HEK293 (cell line): ENCODE measurements at regions not wholly inside any gene's neighbourhood (a gene's known extent, or its start where the extent isn't known, plus 50 kb on each side); places are given as distances from the start of the nearest gene placed in this dataset.
"Not testable (repeated sequence)": the region's sequence is repeated elsewhere in the genome, so short reads cannot be mapped to it uniquely, and the experiment has no call there.

Experiments
- MEIS1 ChIP-seq: sonication (generic); formaldehyde crosslinking; IDR thresholded peaks from 2 replicates; pipeline ENCODE4 v1.8.1; 2022; ENCODE audit warnings: missing genetic modification reagents, mild to moderate bottlenecking, borderline replicate concordance
- SCRT2 ChIP-seq: fragments of 450-650 bp; formaldehyde crosslinking; IDR thresholded peaks from 2 replicates; pipeline ENCODE4 v1.5.1; 2016; ENCODE audit warnings: missing biosample characterization, missing genetic modification characterization
- TCF7L2 ChIP-seq: IDR thresholded peaks from 2 replicates; pipeline ENCODE4 v1.6.1; 2011; ENCODE audit warnings: low read depth, mild to moderate bottlenecking, inconsistent platforms, low read length, moderate library complexity, borderline replicate concordance
- TRIM28 ChIP-seq: IDR thresholded peaks from 2 replicates; pipeline ENCODE4 v1.6.1; 2011; ENCODE audit warnings: low read length, control low read depth, borderline replicate concordance
- ZNF10 ChIP-seq: fragments of 450-650 bp; formaldehyde crosslinking; IDR thresholded peaks from 2 replicates; pipeline ENCODE4 v1.5.1; 2017; ENCODE audit warnings: missing biosample characterization, missing genetic modification characterization
- ZNF133 ChIP-seq: fragments of 450-650 bp; formaldehyde crosslinking; IDR thresholded peaks from 2 replicates; pipeline ENCODE4 v1.5.1; 2016; ENCODE audit warnings: missing biosample characterization, missing genetic modification characterization
- ZNF157 ChIP-seq: fragments of 450-650 bp; formaldehyde crosslinking; IDR thresholded peaks from 2 replicates; pipeline ENCODE4 v1.5.1; 2016; ENCODE audit warnings: missing biosample characterization, missing genetic modification characterization
- ZNF239 ChIP-seq: fragments of 450-650 bp; formaldehyde crosslinking; IDR thresholded peaks from 2 replicates; pipeline ENCODE4 v1.5.1; 2016; ENCODE audit warnings: missing biosample characterization, missing genetic modification characterization
- ZNF24 ChIP-seq: fragments of 450-650 bp; formaldehyde crosslinking; IDR thresholded peaks from 2 replicates; pipeline ENCODE4 v1.5.1; 2016; ENCODE audit warnings: missing biosample characterization, missing genetic modification characterization
- ZNF560 ChIP-seq: fragments of 450-650 bp; formaldehyde crosslinking; IDR thresholded peaks from 2 replicates; pipeline ENCODE4 v1.5.1; 2017; ENCODE audit warnings: missing biosample characterization, missing genetic modification characterization, borderline replicate concordance
- TF ChIP-seq, protein P1 (sequence below): fragments of 450-650 bp; formaldehyde crosslinking; IDR thresholded peaks from 2 replicates; pipeline ENCODE4 v1.5.1; 2016; ENCODE audit warnings: missing biosample characterization, missing genetic modification characterization
- TF ChIP-seq, protein P2 (sequence below): IDR thresholded peaks from 2 replicates; pipeline ENCODE4 v1.6.1; 2011; ENCODE audit warnings: mild to moderate bottlenecking, low read depth, low read length, borderline replicate concordance
- TF ChIP-seq, protein P3 (sequence below): fragments of 450-650 bp; formaldehyde crosslinking; IDR thresholded peaks from 2 replicates; pipeline ENCODE4 v1.5.1; 2016; ENCODE audit warnings: missing biosample characterization, missing genetic modification characterization, borderline replicate concordance

DNA sequence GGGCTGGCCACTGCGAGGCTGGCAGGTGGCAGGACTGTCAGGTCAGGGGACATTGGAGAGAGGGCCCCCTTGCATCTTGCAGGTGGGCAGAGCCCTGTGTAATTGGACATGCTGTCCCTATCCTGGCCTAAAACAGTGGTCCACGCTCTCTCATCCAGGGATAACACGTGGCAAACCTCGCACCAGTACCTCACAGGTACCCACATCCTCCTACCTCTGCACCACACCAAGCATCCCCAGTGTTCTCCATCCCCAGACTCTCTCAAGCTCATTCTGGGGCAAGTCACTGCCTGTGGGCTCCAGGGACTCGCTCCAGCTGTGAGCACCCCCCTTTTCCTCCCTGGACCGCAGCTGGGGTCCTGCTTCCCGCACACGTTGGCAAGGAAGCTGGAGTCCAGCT lies 212.3 kb upstream of the LRRC61 start:
- TF ChIP-seq ZNF239 (tag by site-specific recombination); ZNF10; ZNF133 (tag by site-specific recombination); ZNF24 (tag by site-specific recombination); SCRT2 (tag by site-specific recombination); ZNF157 (tag by site-specific recombination); ZNF560 (tag by site-specific recombination); TRIM28; TCF7L2; MEIS1 (CRISPR knock-in tag): not testable (repeated sequence)
- TF ChIP-seq, protein P1, sequence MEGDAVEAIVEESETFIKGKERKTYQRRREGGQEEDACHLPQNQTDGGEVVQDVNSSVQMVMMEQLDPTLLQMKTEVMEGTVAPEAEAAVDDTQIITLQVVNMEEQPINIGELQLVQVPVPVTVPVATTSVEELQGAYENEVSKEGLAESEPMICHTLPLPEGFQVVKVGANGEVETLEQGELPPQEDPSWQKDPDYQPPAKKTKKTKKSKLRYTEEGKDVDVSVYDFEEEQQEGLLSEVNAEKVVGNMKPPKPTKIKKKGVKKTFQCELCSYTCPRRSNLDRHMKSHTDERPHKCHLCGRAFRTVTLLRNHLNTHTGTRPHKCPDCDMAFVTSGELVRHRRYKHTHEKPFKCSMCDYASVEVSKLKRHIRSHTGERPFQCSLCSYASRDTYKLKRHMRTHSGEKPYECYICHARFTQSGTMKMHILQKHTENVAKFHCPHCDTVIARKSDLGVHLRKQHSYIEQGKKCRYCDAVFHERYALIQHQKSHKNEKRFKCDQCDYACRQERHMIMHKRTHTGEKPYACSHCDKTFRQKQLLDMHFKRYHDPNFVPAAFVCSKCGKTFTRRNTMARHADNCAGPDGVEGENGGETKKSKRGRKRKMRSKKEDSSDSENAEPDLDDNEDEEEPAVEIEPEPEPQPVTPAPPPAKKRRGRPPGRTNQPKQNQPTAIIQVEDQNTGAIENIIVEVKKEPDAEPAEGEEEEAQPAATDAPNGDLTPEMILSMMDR (tag by site-specific recombination), result not testable (repeated sequence)
- TF ChIP-seq, protein P2, sequence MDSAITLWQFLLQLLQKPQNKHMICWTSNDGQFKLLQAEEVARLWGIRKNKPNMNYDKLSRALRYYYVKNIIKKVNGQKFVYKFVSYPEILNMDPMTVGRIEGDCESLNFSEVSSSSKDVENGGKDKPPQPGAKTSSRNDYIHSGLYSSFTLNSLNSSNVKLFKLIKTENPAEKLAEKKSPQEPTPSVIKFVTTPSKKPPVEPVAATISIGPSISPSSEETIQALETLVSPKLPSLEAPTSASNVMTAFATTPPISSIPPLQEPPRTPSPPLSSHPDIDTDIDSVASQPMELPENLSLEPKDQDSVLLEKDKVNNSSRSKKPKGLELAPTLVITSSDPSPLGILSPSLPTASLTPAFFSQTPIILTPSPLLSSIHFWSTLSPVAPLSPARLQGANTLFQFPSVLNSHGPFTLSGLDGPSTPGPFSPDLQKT, result not testable (repeated sequence)
- TF ChIP-seq, protein P3, sequence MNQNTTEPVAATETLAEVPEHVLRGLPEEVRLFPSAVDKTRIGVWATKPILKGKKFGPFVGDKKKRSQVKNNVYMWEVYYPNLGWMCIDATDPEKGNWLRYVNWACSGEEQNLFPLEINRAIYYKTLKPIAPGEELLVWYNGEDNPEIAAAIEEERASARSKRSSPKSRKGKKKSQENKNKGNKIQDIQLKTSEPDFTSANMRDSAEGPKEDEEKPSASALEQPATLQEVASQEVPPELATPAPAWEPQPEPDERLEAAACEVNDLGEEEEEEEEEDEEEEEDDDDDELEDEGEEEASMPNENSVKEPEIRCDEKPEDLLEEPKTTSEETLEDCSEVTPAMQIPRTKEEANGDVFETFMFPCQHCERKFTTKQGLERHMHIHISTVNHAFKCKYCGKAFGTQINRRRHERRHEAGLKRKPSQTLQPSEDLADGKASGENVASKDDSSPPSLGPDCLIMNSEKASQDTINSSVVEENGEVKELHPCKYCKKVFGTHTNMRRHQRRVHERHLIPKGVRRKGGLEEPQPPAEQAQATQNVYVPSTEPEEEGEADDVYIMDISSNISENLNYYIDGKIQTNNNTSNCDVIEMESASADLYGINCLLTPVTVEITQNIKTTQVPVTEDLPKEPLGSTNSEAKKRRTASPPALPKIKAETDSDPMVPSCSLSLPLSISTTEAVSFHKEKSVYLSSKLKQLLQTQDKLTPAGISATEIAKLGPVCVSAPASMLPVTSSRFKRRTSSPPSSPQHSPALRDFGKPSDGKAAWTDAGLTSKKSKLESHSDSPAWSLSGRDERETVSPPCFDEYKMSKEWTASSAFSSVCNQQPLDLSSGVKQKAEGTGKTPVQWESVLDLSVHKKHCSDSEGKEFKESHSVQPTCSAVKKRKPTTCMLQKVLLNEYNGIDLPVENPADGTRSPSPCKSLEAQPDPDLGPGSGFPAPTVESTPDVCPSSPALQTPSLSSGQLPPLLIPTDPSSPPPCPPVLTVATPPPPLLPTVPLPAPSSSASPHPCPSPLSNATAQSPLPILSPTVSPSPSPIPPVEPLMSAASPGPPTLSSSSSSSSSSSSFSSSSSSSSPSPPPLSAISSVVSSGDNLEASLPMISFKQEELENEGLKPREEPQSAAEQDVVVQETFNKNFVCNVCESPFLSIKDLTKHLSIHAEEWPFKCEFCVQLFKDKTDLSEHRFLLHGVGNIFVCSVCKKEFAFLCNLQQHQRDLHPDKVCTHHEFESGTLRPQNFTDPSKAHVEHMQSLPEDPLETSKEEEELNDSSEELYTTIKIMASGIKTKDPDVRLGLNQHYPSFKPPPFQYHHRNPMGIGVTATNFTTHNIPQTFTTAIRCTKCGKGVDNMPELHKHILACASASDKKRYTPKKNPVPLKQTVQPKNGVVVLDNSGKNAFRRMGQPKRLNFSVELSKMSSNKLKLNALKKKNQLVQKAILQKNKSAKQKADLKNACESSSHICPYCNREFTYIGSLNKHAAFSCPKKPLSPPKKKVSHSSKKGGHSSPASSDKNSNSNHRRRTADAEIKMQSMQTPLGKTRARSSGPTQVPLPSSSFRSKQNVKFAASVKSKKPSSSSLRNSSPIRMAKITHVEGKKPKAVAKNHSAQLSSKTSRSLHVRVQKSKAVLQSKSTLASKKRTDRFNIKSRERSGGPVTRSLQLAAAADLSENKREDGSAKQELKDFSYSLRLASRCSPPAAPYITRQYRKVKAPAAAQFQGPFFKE (tag by site-specific recombination), result not testable (repeated sequence)
